Transverse colon (tissue), 4 donors: ENCODE measurements at regions not wholly inside any gene's neighbourhood (a gene's known extent, or its start where the extent isn't known, plus 50 kb on each side); places are given as distances from the start of the nearest gene placed in this dataset.

ENCODE experiments used
- DNase-seq: peaks from one replicate; pipeline ENCODE4 v3.0.0-alpha.2; 2019
- H3K27ac ChIP-seq, 4 donors: fragments of 200-600 bp; sonication (generic); 2 replicates each; pipeline ENCODE4 v1.5.1; 2016 to 2018; ENCODE audit warnings: inconsistent platforms in 4 of 4
- H3K27me3 ChIP-seq: fragments of 200-600 bp; sonication (generic); 2 replicates; pipeline ENCODE4 v1.5.1; 2017; ENCODE audit warnings: inconsistent platforms
- H3K36me3 ChIP-seq, 4 donors: fragments of 200-600 bp; sonication (generic); 2 replicates each; pipeline ENCODE4 v1.5.1; 2017 to 2019; ENCODE audit warnings: inconsistent platforms in 4 of 4
- H3K4me1 ChIP-seq, 4 donors: fragments of 200-600 bp; sonication (generic); 2 replicates each; pipeline ENCODE4 v1.5.1; 2017 to 2020; ENCODE audit warnings: inconsistent platforms in 4 of 4
- H3K4me3 ChIP-seq, 4 donors: fragments of 200-600 bp; sonication (generic); 1 replicate in 1 of 4; 2 replicates in 3 of 4; pipeline versions ENCODE4 v1.5.1 to v1.6.1; 2017 to 2019; ENCODE audit warnings: inconsistent platforms in 4 of 4
- H3K9me3 ChIP-seq, 2 donors: fragments of 200-600 bp; sonication (generic); 2 replicates each; pipeline ENCODE4 v1.5.1; 2017 to 2019; ENCODE audit warnings: inconsistent platforms in 2 of 2
- CTCF ChIP-seq, 5 experiments: fragments of 200-600 bp in 3 of 5; fragments of 450-650 bp in 2 of 5; sonication (generic) in 3 of 5; IDR thresholded peaks; 1 replicate in 2 of 5; 2 replicates in 3 of 5; pipeline ENCODE4 v1.5.1; 2016 to 2017; ENCODE audit warnings: antibody characterized with exemption in 5 of 5, inconsistent platforms in 3 of 5, mild to moderate bottlenecking in 2 of 5, moderate library complexity in 1 of 5
- EP300 ChIP-seq: sonication (generic); formaldehyde crosslinking; IDR thresholded peaks from one replicate; pipeline ENCODE4 v1.6.1; 2017; ENCODE audit warnings: antibody characterized with exemption, low read depth
- POLR2A ChIP-seq: fragments of 450-650 bp; IDR thresholded peaks from one replicate; pipeline ENCODE4 v1.6.1; 2016; ENCODE audit warnings: antibody characterized with exemption, mild to moderate bottlenecking, moderate library complexity
- POLR2AphosphoS5 ChIP-seq, 3 donors: sonication (generic); formaldehyde crosslinking; IDR thresholded peaks; one replicate each; pipeline ENCODE4 v1.6.1; 2016; ENCODE audit warnings: antibody characterized with exemption in 3 of 3
- WGBS, 2 donors: methylation state at CpG; one replicate each; pipeline ENCODE4 v1.1.5; 2018; ENCODE audit warnings: low coverage in 1 of 2; 5-methylcytosine and 5-hydroxymethylcytosine counted together
- in situ Hi-C, 4 donors: fragments of 200-750 bp; cut with MboI; loops; one replicate each; pipeline versions ENCODE4 v1.15.0 to v1.15.1; 2017; ENCODE audit warnings: low sequenced_read_pairs in 3 of 4, low pct_ligation_motif_present in 1 of 4, low pct_unique_long_range_greater_than_20kb in 1 of 4
- intact Hi-C: fragments of 100-400 bp; cut with DNase I; formaldehyde crosslinking; loops from one replicate; pipeline ENCODE4 v1.15.1; 2023; ENCODE audit warnings: low total_unique reads

- TF ChIP-seq POLR2AphosphoS5 (IDR thresholded peaks at IDR 0.05), result no peak
- no peak for TF ChIP-seq CTCF (IDR thresholded peaks at IDR 0.05)
- no peak for TF ChIP-seq EP300
- TF ChIP-seq POLR2A, result no peak
- intact Hi-C loops (no loop called here), in situ Hi-C loops (loop anchor here in 1 of 4 donors (25.0 kb wide), 1 partner anchor 107 kb away; no protein-coding TSS in a partner anchor)
- H3K36me3 ChIP-seq, result no peaks in the 10 kb centered on the region
- H3K4me1 ChIP-seq, result no peaks in the 10 kb centered on the region
- no peaks in the 10 kb centered on the region for H3K27me3 ChIP-seq
- H3K27ac ChIP-seq, result no peak overlapping the region
- no peaks in the 10 kb centered on the region for H3K9me3 ChIP-seq
- H3K4me3 ChIP-seq, result no peak overlapping the region
- no peak for DNase-seq
- WGBS, 2 donors, result 80 to 87% methylated on average over 2 to 7 of the region's 7 CpGs
Observed at GRCh38 chr20:60968853-60969720, 283.0 kb upstream of the CDH4 start.

GRCh38 chr20:60970601-60971000 lies 281.5 kb upstream of the CDH4 start:
- H3K27ac ChIP-seq, result no peak overlapping the region
- in situ Hi-C loops, result loop anchor here in 1 of 4 donors (25.0 kb wide), 1 partner anchor 108 kb away; no protein-coding TSS in a partner anchor

GRCh38 chr20:60974022-60974421 lies 278.0 kb upstream of the CDH4 start:
- in situ Hi-C loops, result loop anchor here in 1 of 4 donors (25.0 kb wide), 1 partner anchor 112 kb away; no protein-coding TSS in a partner anchor

More at GRCh38 chr20:60970601-60971000, 281.5 kb upstream of the CDH4 start:
- intact Hi-C loops, result no loop called here
- Histone ChIP-seq H3K4me3 (no peak overlapping the region), H3K27me3 (no peaks in the 10 kb centered on the region), H3K9me3 (no peaks in the 10 kb centered on the region), H3K36me3 (no peaks in the 10 kb centered on the region), H3K4me1 (no peaks in the 10 kb centered on the region)
- no peak for TF ChIP-seq EP300
- TF ChIP-seq POLR2A, result no peak
- TF ChIP-seq POLR2AphosphoS5 (IDR thresholded peaks at IDR 0.05), result no peak
- no peak for TF ChIP-seq CTCF (IDR thresholded peaks at IDR 0.05)
- 73% methylated on average over 8 of the region's 8 CpGs; no CpG with 5 or more reads in 1 of the 2 donors for WGBS, 2 donors
- DNase-seq, result no peak

More at GRCh38 chr20:60974022-60974421, 278.0 kb upstream of the CDH4 start:
- Histone ChIP-seq H3K9me3 (peaks cover 3% of the 10 kb centered on the region in 2 donors), H3K27ac (no peak overlapping the region), H3K27me3 (no peaks in the 10 kb centered on the region), H3K36me3 (no peaks in the 10 kb centered on the region), H3K4me3 (no peak overlapping the region), H3K4me1 (no peaks in the 10 kb centered on the region)
- TF ChIP-seq CTCF (IDR thresholded peaks at IDR 0.05) (no peak), EP300 (no peak), POLR2AphosphoS5 (IDR thresholded peaks at IDR 0.05) (no peak), POLR2A (no peak)
- intact Hi-C loops, result no loop called here
- 53 to 79% methylated on average over 4 to 10 of the region's 10 CpGs for WGBS, 2 donors
- DNase-seq, result no peak
